Memory B cell (primary cell): ENCODE measurements at regions not wholly inside any gene's neighbourhood (a gene's known extent, or its start where the extent isn't known, plus 50 kb on each side); places are given as distances from the start of the nearest gene placed in this dataset.

Source experiments
- ATAC-seq: fragments of 150-1000 bp; cut with Tn5 transposase; 2 replicates; pipeline ENCODE4 v1.10.0; 2021; ENCODE audit warnings: low read depth, mild to moderate bottlenecking, moderate library complexity
- DNase-seq, 2 donors: peaks; one replicate each; pipeline ENCODE4 v3.0.0; 2022; ENCODE audit warnings: low spot score in 2 of 2
- H3K27ac Mint-ChIP-seq: one replicate; pipeline ENCODE4 v1.8.0; 2022; ENCODE audit warnings: mild to moderate bottlenecking, moderate library complexity, mixed read lengths
- H3K27me3 Mint-ChIP-seq: one replicate; pipeline ENCODE4 v1.8.0; 2022; ENCODE audit warnings: mixed read lengths
- H3K36me3 Mint-ChIP-seq: one replicate; pipeline ENCODE4 v1.8.0; 2022; ENCODE audit warnings: mild to moderate bottlenecking, mixed read lengths
- H3K4me1 Mint-ChIP-seq: one replicate; pipeline ENCODE4 v1.8.0; 2022; ENCODE audit warnings: mixed read lengths
- H3K4me3 Mint-ChIP-seq: one replicate; pipeline ENCODE4 v1.8.0; 2022; ENCODE audit warnings: mild to moderate bottlenecking, moderate library complexity, mixed read lengths
- H3K9me3 Mint-ChIP-seq: one replicate; pipeline ENCODE4 v1.8.0; 2022; ENCODE audit warnings: mixed read lengths

DNA sequence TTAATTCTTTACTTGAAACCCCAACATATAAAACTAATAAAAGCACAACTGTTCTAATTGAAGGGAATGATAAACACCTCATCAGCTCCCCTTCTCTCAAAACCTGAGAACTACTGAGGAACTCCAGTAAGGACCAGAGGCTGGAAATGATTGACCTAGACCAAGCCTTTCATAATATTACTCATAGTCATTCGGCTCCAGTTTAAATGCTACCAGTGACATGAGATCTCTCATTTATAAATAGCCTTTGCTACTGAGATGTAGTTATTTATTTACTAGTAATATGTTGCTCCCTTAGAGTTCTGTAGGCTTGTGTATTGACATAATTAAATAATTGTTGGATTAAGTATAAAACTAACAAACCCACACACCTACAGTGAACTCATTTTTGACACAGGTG, 209.8 kb upstream of the PRMT6 start:
- ATAC-seq (no peak), DNase-seq (no peak)
- no peak overlapping the region for H3K27ac Mint-ChIP-seq
- no peaks in the 10 kb centered on the region for H3K4me1 Mint-ChIP-seq
- H3K4me3 Mint-ChIP-seq: no peak overlapping the region
- peaks cover 10% of the 10 kb centered on the region for H3K27me3 Mint-ChIP-seq
- no peaks in the 10 kb centered on the region for H3K9me3 Mint-ChIP-seq
- H3K36me3 Mint-ChIP-seq: no peaks in the 10 kb centered on the region

DNA sequence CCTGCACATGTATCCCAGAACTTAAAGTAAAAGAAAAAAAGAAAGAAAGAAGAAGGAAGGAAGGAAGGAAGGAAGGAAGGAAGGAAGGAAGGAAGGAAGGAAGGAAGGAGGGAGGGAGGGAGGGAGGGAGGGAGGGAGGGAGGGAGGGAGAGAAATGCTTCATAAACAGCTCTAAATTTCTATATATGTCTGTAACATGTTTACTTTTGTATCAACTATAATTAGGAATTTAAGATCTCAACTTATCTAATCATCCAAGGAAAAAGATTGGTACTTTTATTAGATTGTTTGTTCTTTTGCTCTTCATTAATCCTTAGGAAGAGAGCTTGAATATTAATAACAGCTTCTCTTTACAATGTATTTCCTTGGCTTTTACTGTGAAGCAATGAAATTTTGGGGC, 195.4 kb upstream of the PRMT6 start:
- Mint-ChIP-seq H3K4me1 (no peaks in the 10 kb centered on the region), H3K27me3 (no peaks in the 10 kb centered on the region), H3K4me3 (no peak overlapping the region), H3K9me3 (peaks cover 5% of the 10 kb centered on the region), H3K27ac (no peak overlapping the region), H3K36me3 (no peaks in the 10 kb centered on the region)
- no peak for DNase-seq
- ATAC-seq: no peak

DNA sequence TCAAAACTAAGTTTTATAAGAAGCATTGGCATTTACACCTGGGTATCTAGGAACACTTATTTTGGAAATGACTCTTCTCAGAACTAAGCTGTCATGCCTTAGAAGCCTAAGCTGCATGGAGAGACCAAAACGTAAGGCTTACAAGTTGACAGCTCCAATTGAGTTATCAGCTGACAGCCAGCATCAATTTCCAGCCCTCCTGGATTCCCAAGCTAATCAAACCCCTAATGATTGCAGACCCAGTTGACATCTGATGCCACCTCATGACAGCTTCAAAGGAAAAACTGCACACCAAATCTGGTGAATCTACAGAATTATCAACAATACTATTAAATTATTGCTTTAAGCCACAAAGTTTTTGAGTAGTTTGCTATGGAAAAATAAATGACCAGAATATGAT, 187.6 kb upstream of the PRMT6 start:
- Mint-ChIP-seq H3K27ac (no peak overlapping the region), H3K4me1 (no peaks in the 10 kb centered on the region), H3K27me3 (peaks cover 7% of the 10 kb centered on the region), H3K4me3 (no peak overlapping the region), H3K9me3 (no peaks in the 10 kb centered on the region), H3K36me3 (no peaks in the 10 kb centered on the region)
- DNase-seq (no peak), ATAC-seq (no peak)

DNA sequence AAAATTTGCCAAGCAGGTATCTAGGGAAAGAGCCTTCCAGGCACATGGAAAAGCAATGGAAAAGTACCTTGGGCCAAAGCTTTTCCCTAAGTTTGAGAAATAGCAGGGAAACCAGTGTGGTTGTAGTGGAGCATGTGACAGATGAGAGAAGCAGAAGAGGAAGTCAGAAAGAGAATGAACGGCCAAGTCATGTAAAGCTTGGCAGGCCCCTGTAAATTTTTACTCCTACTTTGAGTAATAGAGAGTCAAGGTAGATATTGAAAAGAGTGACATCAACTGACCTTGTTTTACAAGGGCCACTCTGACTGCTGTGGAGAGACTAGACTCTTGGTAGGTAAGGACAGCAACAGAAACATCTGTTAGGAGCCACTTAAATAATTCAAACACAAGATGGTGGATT, 180.9 kb upstream of the PRMT6 start:
- no peak overlapping the region for H3K4me3 Mint-ChIP-seq
- H3K4me1 Mint-ChIP-seq: no peaks in the 10 kb centered on the region
- H3K27me3 Mint-ChIP-seq: peaks cover 8% of the 10 kb centered on the region
- ATAC-seq: no peak
- H3K9me3 Mint-ChIP-seq: no peaks in the 10 kb centered on the region
- H3K27ac Mint-ChIP-seq: no peak overlapping the region
- no peak for DNase-seq
- H3K36me3 Mint-ChIP-seq: no peaks in the 10 kb centered on the region

DNA sequence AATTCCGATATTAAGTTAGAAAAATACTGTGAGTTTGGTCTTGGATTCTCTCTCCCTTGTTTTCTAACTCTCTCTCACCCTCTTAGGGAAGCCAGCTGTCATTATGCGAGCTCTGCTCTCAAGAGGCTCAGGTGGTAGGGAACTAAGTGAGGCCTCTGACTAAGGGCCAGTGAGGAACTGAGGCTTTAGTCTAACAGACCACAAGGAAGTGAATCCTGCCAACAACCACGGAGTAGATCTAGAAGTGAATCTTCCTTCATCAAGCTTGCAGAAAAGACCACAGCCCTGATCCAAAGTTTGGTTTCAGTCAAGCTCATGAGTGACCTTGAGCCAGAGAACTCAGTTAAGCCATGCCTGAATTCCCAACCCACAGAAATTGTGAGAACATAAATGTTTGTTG, 180.1 kb upstream of the PRMT6 start:
- no peak overlapping the region for H3K27ac Mint-ChIP-seq
- peaks cover 8% of the 10 kb centered on the region for H3K27me3 Mint-ChIP-seq
- H3K4me1 Mint-ChIP-seq: no peaks in the 10 kb centered on the region
- H3K36me3 Mint-ChIP-seq: no peaks in the 10 kb centered on the region
- H3K4me3 Mint-ChIP-seq: no peak overlapping the region
- no peaks in the 10 kb centered on the region for H3K9me3 Mint-ChIP-seq
- ATAC-seq (no peak), DNase-seq (no peak)

DNA sequence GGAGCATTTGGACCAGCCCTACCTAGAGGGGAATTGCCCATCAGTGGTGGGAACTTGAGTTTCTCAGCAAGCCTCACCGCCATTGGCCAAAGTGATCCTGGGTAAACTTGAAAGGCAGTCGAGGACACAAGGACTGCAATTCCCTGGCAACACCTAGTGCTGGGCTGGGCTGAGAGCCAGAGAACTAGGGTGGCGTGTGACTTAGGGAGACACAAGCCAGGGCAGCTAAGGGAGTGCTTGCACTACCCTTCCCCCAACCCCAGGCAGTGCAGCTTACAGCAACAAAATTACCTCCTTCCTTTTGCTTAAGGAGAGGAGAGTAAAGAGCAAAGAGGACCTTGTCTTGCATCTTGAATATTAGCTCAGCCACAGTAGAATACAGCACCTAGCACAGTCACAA, 176.9 kb upstream of the PRMT6 start:
- Mint-ChIP-seq H3K27me3 (peaks cover 5% of the 10 kb centered on the region), H3K36me3 (no peaks in the 10 kb centered on the region), H3K27ac (no peak overlapping the region), H3K9me3 (no peaks in the 10 kb centered on the region), H3K4me3 (no peak overlapping the region), H3K4me1 (no peaks in the 10 kb centered on the region)
- DNase-seq: no peak
- no peak for ATAC-seq

DNA sequence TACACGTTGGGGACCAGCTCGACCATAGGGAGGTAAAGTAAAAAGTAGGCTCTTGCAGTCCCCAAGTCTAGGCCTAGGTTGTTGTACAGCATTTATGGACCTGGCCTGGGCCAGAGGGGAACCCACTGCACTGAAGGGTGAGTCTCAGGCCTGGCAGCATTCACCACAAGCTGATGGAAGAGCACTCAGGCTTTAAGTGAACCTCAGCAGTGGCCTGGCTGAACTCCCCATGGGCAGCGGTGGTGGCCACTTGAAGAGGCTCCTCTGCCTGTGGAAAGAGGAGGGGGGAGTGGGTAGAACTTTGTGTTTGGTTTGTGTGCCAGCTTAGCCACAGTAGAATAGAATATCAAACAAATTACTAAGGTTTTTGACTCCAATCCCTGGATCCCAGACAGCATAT, 176.2 kb upstream of the PRMT6 start:
- H3K9me3 Mint-ChIP-seq: no peaks in the 10 kb centered on the region
- no peak overlapping the region for H3K27ac Mint-ChIP-seq
- no peaks in the 10 kb centered on the region for H3K36me3 Mint-ChIP-seq
- no peaks in the 10 kb centered on the region for H3K4me1 Mint-ChIP-seq
- H3K4me3 Mint-ChIP-seq: no peak overlapping the region
- H3K27me3 Mint-ChIP-seq: peaks cover 7% of the 10 kb centered on the region
- DNase-seq (no peak), ATAC-seq (no peak)

DNA sequence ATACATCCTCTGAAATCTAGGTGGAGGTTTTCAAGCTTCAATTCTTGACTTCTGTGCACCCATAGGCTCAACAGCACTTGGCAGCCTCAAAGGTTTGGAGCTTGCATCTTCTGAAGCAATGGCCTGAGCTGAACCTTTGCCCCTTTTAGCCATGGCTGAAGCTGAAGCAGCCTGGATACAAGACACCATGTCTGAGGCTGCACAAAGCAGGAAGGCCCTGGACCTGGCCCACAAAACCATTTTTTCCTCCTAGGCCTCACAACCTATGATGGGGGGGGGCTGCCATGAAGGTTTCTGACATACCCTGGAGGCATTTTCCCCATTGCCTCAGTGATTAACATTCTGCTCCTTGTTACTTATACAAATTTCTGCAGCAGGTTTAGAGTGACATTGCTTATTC, 173.3 kb upstream of the PRMT6 start:
- DNase-seq (no peak), ATAC-seq (no peak)
- Mint-ChIP-seq H3K4me1 (no peaks in the 10 kb centered on the region), H3K27ac (no peak overlapping the region), H3K9me3 (no peaks in the 10 kb centered on the region), H3K36me3 (no peaks in the 10 kb centered on the region), H3K4me3 (no peak overlapping the region), H3K27me3 (peaks cover 7% of the 10 kb centered on the region)

DNA sequence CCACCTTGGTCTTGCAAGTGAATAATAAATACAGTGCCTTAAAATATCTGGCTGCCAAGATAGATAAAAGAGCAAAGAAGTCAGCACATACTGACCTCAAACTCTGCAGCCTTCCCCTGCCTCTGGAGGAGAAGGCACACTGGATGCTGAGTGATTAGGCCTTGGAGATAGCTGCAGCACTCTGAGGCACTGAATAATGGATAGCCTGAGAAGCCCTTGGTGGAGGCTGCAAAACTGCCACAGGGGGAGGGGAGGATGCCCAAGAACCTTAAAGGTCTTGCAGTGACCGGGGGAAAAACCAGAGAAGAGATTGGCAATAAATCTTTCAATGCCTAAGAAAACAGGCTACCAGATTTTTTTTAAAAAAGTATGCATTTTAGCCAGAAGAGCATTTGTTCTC, 167.4 kb upstream of the PRMT6 start:
- no peaks in the 10 kb centered on the region for H3K36me3 Mint-ChIP-seq
- H3K27ac Mint-ChIP-seq: no peak overlapping the region
- peaks cover 3% of the 10 kb centered on the region for H3K27me3 Mint-ChIP-seq
- H3K9me3 Mint-ChIP-seq: no peaks in the 10 kb centered on the region
- no peak for DNase-seq
- H3K4me1 Mint-ChIP-seq: no peaks in the 10 kb centered on the region
- ATAC-seq: no peak
- no peak overlapping the region for H3K4me3 Mint-ChIP-seq

DNA sequence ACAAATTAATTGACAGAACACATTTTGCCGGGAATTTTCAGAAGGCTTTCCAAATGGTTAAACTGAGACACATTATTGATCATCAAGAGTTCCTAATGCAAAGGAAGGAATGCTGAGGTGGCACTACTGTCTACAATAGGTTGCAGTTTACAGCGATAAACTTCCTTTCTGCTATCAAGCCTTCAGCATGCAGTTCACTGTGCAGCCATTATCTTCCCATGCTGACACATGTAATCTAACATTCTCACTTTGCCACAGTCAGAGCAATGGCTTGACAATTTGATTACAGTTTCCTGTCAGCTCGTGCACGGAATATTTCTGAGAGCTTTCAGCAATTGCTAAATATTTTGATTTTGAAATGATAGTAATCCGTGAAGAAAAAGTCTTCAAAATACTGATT, 166.9 kb upstream of the PRMT6 start:
- no peak overlapping the region for H3K27ac Mint-ChIP-seq
- H3K36me3 Mint-ChIP-seq: no peaks in the 10 kb centered on the region
- H3K27me3 Mint-ChIP-seq: peaks cover 3% of the 10 kb centered on the region
- H3K9me3 Mint-ChIP-seq: no peaks in the 10 kb centered on the region
- H3K4me3 Mint-ChIP-seq: no peak overlapping the region
- ATAC-seq: no peak
- DNase-seq: no peak
- H3K4me1 Mint-ChIP-seq: no peaks in the 10 kb centered on the region

DNA sequence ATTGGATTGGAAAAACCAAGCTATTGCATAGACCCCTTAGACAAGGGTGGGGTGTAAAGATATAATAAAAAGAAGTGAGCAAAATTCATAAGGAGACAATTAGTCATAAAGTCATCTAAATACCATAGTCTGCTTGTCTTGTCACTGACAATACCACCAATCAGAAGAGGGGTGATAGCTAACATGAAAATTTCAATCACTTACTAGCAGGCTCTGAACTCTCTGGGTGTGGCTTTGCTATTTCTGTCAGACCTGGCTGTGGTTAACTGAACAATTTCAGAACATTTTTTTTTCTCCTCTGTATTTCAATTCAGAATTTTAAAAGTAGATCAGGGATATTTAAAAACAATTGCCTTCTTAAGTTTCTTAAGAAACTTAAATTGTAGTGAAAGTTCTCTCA, 158.5 kb upstream of the PRMT6 start:
- no peaks in the 10 kb centered on the region for H3K9me3 Mint-ChIP-seq
- no peak overlapping the region for H3K27ac Mint-ChIP-seq
- ATAC-seq (no peak), DNase-seq (no peak)
- no peaks in the 10 kb centered on the region for H3K36me3 Mint-ChIP-seq
- no peaks in the 10 kb centered on the region for H3K27me3 Mint-ChIP-seq
- H3K4me3 Mint-ChIP-seq: no peak overlapping the region
- H3K4me1 Mint-ChIP-seq: no peaks in the 10 kb centered on the region

DNA sequence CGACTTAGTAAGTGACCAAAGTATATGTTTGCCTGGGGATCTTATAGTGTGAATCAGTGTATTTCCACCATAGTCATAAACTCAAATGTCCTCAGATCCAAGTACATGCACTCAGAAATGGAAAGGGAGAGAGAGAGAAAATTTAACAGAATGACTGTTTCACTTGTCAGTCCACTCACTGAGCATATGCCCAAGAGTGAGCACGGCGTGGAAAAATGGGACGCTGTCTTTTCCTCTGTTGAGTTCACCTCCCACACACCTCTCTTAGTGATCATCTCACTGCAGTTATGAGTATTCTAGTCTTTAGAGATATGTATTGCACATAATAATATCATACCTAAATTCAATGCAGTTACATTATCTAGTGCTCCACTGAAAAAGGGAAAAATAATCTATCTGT, 156.8 kb upstream of the PRMT6 start:
- no peaks in the 10 kb centered on the region for H3K4me1 Mint-ChIP-seq
- no peaks in the 10 kb centered on the region for H3K27me3 Mint-ChIP-seq
- ATAC-seq (no peak), DNase-seq (no peak)
- H3K27ac Mint-ChIP-seq: no peak overlapping the region
- H3K9me3 Mint-ChIP-seq: no peaks in the 10 kb centered on the region
- H3K36me3 Mint-ChIP-seq: no peaks in the 10 kb centered on the region
- H3K4me3 Mint-ChIP-seq: no peak overlapping the region

DNA sequence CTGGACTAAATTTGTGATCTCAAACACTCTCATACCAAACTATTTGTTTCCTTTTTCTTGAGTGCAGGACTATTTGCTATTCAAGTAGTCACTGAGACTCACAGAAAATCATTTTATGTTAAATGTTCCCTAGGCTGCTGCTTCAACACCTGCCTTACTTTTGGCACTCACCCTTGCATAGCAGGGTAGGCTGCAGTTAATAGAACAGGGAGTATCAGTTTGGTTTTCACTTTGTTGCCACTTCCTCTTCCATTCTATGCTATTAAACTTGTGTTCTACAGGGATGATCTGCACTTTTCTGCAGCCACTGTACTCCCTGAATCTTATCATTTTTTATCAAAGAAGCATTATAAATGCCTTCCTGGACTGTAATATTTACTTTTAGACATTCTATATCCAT, 148.7 kb upstream of the PRMT6 start:
- H3K4me1 Mint-ChIP-seq: no peaks in the 10 kb centered on the region
- no peak overlapping the region for H3K27ac Mint-ChIP-seq
- ATAC-seq (peak; percentile 66), DNase-seq (no peak)
- no peak overlapping the region for H3K4me3 Mint-ChIP-seq
- no peaks in the 10 kb centered on the region for H3K27me3 Mint-ChIP-seq
- H3K36me3 Mint-ChIP-seq: no peaks in the 10 kb centered on the region
- H3K9me3 Mint-ChIP-seq: no peaks in the 10 kb centered on the region

DNA sequence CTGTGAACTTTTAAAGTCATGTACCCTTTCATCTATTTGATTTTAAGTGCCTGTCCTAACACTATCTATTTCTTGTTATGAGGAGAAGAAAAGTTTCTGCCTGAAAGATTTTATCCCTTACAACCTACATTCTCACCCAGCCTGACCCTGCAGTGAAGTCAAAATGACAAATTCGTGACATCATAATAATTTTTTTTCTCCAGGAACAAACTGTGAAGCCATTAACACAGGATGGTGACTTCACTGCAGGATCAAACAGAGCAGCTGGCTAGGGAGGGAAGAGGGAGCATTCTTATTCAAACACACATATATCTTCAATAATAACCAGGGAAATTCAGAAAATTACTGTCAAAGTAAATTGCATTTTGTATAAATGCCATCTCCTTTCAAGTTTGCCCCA, 147.8 kb upstream of the PRMT6 start:
- Mint-ChIP-seq H3K27ac (no peak overlapping the region), H3K4me3 (no peak overlapping the region), H3K36me3 (no peaks in the 10 kb centered on the region), H3K4me1 (no peaks in the 10 kb centered on the region), H3K27me3 (no peaks in the 10 kb centered on the region), H3K9me3 (no peaks in the 10 kb centered on the region)
- ATAC-seq (no peak), DNase-seq (no peak)

DNA sequence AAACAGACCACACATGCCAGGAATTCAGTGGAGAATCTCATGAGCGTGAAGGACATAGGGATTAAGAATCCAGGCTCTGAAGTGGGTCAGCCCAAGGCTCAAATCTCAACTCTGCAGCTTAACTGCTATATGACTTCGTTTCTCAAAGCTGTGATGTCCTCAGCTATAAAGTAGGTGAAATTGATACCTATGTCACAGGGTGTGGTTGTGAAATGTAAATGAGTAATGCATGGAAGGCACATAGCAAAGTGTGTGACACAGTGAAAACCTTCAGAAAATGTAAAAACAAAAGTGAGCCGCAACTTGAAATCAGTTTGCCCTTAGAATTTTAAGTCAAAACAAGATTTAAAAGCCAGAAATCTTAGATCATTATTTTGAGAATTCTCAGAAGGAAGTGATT, 145.7 kb upstream of the PRMT6 start:
- Mint-ChIP-seq H3K9me3 (no peaks in the 10 kb centered on the region), H3K27ac (no peak overlapping the region), H3K36me3 (no peaks in the 10 kb centered on the region), H3K27me3 (no peaks in the 10 kb centered on the region), H3K4me1 (no peaks in the 10 kb centered on the region), H3K4me3 (no peak overlapping the region)
- ATAC-seq (no peak), DNase-seq (no peak)

DNA sequence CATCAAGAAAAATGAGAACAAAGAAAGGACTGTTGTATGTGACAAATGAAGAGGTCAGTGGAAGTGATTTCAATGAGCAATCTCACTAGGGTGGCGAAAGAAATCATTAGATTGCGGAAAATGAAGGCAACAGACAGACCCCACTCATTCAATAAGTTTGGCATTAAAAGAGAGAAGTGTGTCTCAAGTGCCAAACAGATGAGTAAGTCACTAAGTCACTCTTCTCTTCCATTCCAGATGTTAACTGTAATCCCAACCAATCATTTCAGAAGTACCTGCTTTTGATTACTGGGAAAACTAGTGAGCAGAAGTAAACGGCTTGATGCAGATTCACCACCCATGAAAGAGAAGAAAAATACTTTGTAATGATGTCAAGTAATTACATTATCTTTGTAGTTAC, 144.3 kb upstream of the PRMT6 start:
- Mint-ChIP-seq H3K36me3 (no peaks in the 10 kb centered on the region), H3K27ac (no peak overlapping the region), H3K4me3 (no peak overlapping the region), H3K9me3 (no peaks in the 10 kb centered on the region), H3K4me1 (no peaks in the 10 kb centered on the region), H3K27me3 (no peaks in the 10 kb centered on the region)
- no peak for DNase-seq
- ATAC-seq: no peak
